ENCODE measurements at regions not wholly inside any gene's neighbourhood (a gene's known extent, or its start where the extent isn't known, plus 50 kb on each side); places are given as distances from the start of the nearest gene placed in this dataset.

DNA sequence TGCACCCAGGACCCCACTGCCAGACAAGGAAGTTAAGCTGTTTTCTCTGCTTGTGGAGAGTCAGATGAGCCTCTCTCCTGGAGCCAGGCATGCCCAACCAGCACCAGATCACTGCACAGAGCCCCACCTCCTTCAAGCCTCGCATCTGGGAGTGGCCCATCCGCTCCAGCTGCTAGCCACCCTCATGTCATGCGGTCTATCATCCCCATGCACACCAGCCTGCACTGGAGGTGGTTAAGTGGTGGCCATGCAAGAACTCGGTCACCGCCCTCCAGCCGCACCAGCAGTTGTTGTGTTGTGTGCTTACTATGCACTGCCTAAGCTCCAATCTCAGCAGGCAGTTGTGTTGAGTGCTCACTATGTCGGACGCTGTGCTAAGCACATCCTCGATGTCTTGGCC lies 177.9 kb upstream of the SLC14A2 start:
- H3K4me1 Mint-ChIP-seq = peaks cover 2% of the 10 kb centered on the region
- H3K9me3 Mint-ChIP-seq = peaks cover 0 to 3% (median 0%) of the 10 kb centered on the region in 7 donors
- no peak overlapping the region for H3K4me3 ChIP-seq (replicated peaks in 1 of 3; ENCODE audit: low read depth in 2 of 3, low read length in 3 of 3)
- H3K79me2 ChIP-seq (ENCODE audit: insufficient read depth, low read length) = no peaks in the 10 kb centered on the region
- H3K27me3 ChIP-seq (ENCODE audit: control insufficient read depth in 2 of 2, insufficient read depth in 2 of 2, low read length in 2 of 2) = no peaks in the 10 kb centered on the region
- no peak overlapping the region for H3K9ac ChIP-seq (ENCODE audit: insufficient read depth, low read length, poor library complexity, severe bottlenecking)
- no peaks in the 10 kb centered on the region for H4K20me1 ChIP-seq (ENCODE audit: insufficient read depth, low read length)
- H2AFZ ChIP-seq (ENCODE audit: insufficient read depth, low read depth, low read length, poor library complexity, severe bottlenecking) = no peak overlapping the region
- no peaks in the 10 kb centered on the region for H3K9me3 ChIP-seq (replicated peaks in 1 of 2; ENCODE audit: control insufficient read depth in 1 of 2, insufficient read depth in 1 of 2, low read length in 2 of 2)
- no peaks in the 10 kb centered on the region for H3K36me3 ChIP-seq (replicated peaks in 1 of 2; ENCODE audit: control insufficient read depth in 1 of 2, insufficient read depth in 2 of 2, low read length in 2 of 2)
- WGBS (ENCODE audit: insufficient coverage) = 90% methylated on average over 2 of the region's 9 CpGs
- H3K27ac Mint-ChIP-seq = no peak overlapping the region
- H3K4me1 ChIP-seq (ENCODE audit: control insufficient read depth in 1 of 2, insufficient read depth in 2 of 2, low read length in 2 of 2) = no peaks in the 10 kb centered on the region
- no peak for DNase-seq
- H3K4me2 ChIP-seq (replicated peaks; ENCODE audit: extremely low read depth, low read length, poor library complexity, severe bottlenecking) = no peak overlapping the region
- intact Hi-C loops (cut with micrococcal nuclease) = no loop called here
- H3K36me3 Mint-ChIP-seq = no peaks in the 10 kb centered on the region
- peaks cover 0 to 3% (median 1%) of the 10 kb centered on the region in 3 donors for H3K27me3 Mint-ChIP-seq (ENCODE audit: low read depth in 3 of 3)
- TF ChIP-seq, protein P1, sequence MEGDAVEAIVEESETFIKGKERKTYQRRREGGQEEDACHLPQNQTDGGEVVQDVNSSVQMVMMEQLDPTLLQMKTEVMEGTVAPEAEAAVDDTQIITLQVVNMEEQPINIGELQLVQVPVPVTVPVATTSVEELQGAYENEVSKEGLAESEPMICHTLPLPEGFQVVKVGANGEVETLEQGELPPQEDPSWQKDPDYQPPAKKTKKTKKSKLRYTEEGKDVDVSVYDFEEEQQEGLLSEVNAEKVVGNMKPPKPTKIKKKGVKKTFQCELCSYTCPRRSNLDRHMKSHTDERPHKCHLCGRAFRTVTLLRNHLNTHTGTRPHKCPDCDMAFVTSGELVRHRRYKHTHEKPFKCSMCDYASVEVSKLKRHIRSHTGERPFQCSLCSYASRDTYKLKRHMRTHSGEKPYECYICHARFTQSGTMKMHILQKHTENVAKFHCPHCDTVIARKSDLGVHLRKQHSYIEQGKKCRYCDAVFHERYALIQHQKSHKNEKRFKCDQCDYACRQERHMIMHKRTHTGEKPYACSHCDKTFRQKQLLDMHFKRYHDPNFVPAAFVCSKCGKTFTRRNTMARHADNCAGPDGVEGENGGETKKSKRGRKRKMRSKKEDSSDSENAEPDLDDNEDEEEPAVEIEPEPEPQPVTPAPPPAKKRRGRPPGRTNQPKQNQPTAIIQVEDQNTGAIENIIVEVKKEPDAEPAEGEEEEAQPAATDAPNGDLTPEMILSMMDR (IDR thresholded peaks at IDR 0.05) = no peak
- no peak overlapping the region for H3K27ac ChIP-seq (ENCODE audit: low read depth in 1 of 2, low read length in 2 of 2)
- H3K4me3 Mint-ChIP-seq = no peak overlapping the region

DNA sequence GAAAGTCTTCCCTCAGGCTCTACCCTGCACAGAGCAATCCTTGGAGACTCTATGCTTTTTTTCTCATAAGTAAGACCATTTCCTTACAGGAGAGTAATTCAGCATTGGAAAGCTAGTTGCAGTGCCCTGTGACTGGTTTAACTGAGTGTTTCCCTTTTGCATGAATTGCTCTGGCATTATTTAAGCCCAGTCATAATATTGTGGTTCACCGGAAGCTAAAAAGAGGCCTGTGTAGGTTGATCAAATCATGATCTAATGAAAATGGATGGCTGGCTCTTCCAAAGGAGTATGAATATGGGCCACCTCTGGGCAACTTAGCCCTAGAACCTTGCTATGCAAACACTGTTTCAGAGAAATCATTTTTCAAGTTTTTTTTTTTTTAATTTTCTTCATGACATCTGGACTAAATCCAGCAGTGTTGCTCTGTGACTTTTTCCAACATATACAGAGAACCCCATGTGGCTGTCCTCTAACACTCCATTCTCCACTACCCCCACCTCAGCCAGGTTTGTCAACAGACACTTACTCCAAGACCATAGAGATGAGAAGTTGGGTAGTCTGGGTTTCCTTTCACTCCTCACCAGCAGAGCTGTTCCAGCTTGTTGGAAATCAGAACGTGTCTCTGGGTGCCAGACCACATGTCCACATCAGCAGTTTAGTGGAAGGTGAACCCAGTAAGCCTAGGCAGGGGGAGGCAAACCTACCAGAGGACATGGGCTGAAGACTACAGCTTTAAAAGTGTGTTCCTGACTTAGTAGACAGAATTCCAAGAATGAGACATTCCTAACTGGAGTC lies 175.2 kb upstream of the SLC14A2 start:
- intact Hi-C loops (cut with micrococcal nuclease) = no loop called here
- no peak overlapping the region for H3K4me3 ChIP-seq (replicated peaks in 1 of 3; ENCODE audit: low read depth in 2 of 3, low read length in 3 of 3)
- Mint-ChIP-seq H3K4me3 (peak overlapping the region in 1 of 2 donors; percentile 25), H3K27me3 (ENCODE audit: low read depth in 3 of 3) (peaks cover 0 to 3% (median 0%) of the 10 kb centered on the region in 3 donors), H3K36me3 (no peaks in the 10 kb centered on the region), H3K4me1 (peaks cover 2% of the 10 kb centered on the region), H3K9me3 (peaks cover 0 to 3% (median 0%) of the 10 kb centered on the region in 7 donors), H3K27ac (no peak overlapping the region)
- H3K79me2 ChIP-seq (ENCODE audit: insufficient read depth, low read length) = no peaks in the 10 kb centered on the region
- no peaks in the 10 kb centered on the region for H3K36me3 ChIP-seq (replicated peaks in 1 of 2; ENCODE audit: control insufficient read depth in 1 of 2, insufficient read depth in 2 of 2, low read length in 2 of 2)
- no peak overlapping the region for H3K9ac ChIP-seq (ENCODE audit: insufficient read depth, low read length, poor library complexity, severe bottlenecking)
- no peaks in the 10 kb centered on the region for H3K9me3 ChIP-seq (replicated peaks in 1 of 2; ENCODE audit: control insufficient read depth in 1 of 2, insufficient read depth in 1 of 2, low read length in 2 of 2)
- no peak overlapping the region for H3K27ac ChIP-seq (ENCODE audit: low read depth in 1 of 2, low read length in 2 of 2)
- no peak for DNase-seq
- H3K4me2 ChIP-seq (replicated peaks; ENCODE audit: extremely low read depth, low read length, poor library complexity, severe bottlenecking) = no peak overlapping the region
- H3K4me1 ChIP-seq (ENCODE audit: control insufficient read depth in 1 of 2, insufficient read depth in 2 of 2, low read length in 2 of 2) = no peaks in the 10 kb centered on the region
- TF ChIP-seq, protein P1 (IDR thresholded peaks at IDR 0.05) = no peak
- no peak overlapping the region for H2AFZ ChIP-seq (ENCODE audit: insufficient read depth, low read depth, low read length, poor library complexity, severe bottlenecking)
- no peaks in the 10 kb centered on the region for H4K20me1 ChIP-seq (ENCODE audit: insufficient read depth, low read length)
- WGBS (ENCODE audit: insufficient coverage) = 0% methylated on average over 1 of the region's 2 CpGs
- no peaks in the 10 kb centered on the region for H3K27me3 ChIP-seq (ENCODE audit: control insufficient read depth in 2 of 2, insufficient read depth in 2 of 2, low read length in 2 of 2)
